OCI-LY3 (cell line): ENCODE measurements at regions not wholly inside any gene's neighbourhood (a gene's known extent, or its start where the extent isn't known, plus 50 kb on each side); places are given as distances from the start of the nearest gene placed in this dataset.
"Not testable (repeated sequence)": the region's sequence is repeated elsewhere in the genome, so short reads cannot be mapped to it uniquely, and the experiment has no call there.

ENCODE experiments used
- EZH2phosphoT487 ChIP-seq: fragments of 200-600 bp; shearing (Covaris generic); IDR thresholded peaks from 2 replicates; pipeline ENCODE4 v1.6.1; 2018; ENCODE audit warnings: antibody characterized with exemption, mixed run types, low read depth
- TF ChIP-seq, protein P1 (sequence below): fragments of 200-600, 300-600 bp; sonication (generic); IDR thresholded peaks from 2 replicates; pipeline ENCODE4 v1.5.1; 2014; ENCODE audit warnings: antibody characterized with exemption, low read length, low read depth

GRCh38 chr3:16774536-16774935 lies 110.2 kb upstream of the PLCL2 start:
- TF ChIP-seq, protein P1, sequence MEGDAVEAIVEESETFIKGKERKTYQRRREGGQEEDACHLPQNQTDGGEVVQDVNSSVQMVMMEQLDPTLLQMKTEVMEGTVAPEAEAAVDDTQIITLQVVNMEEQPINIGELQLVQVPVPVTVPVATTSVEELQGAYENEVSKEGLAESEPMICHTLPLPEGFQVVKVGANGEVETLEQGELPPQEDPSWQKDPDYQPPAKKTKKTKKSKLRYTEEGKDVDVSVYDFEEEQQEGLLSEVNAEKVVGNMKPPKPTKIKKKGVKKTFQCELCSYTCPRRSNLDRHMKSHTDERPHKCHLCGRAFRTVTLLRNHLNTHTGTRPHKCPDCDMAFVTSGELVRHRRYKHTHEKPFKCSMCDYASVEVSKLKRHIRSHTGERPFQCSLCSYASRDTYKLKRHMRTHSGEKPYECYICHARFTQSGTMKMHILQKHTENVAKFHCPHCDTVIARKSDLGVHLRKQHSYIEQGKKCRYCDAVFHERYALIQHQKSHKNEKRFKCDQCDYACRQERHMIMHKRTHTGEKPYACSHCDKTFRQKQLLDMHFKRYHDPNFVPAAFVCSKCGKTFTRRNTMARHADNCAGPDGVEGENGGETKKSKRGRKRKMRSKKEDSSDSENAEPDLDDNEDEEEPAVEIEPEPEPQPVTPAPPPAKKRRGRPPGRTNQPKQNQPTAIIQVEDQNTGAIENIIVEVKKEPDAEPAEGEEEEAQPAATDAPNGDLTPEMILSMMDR = not testable (repeated sequence)
- not testable (repeated sequence) for TF ChIP-seq EZH2phosphoT487
